HCT116 (cell line): ENCODE measurements at regions not wholly inside any gene's neighbourhood (a gene's known extent, or its start where the extent isn't known, plus 50 kb on each side); places are given as distances from the start of the nearest gene placed in this dataset.

ENCODE experiments used
- EZH2 ChIP-seq: fragments of 200-600 bp; sonication (generic); IDR thresholded peaks from 2 replicates; pipeline ENCODE4 v1.6.1; 2017; ENCODE audit warnings: antibody characterized with exemption, mixed run types
- JUND ChIP-seq: IDR thresholded peaks from 2 replicates; pipeline ENCODE4 v1.6.1; 2012
- POLR2A ChIP-seq: IDR thresholded peaks from 2 replicates; pipeline ENCODE4 v1.7.0; 2011; ENCODE audit warnings: borderline replicate concordance; ENCODE audit not compliant: insufficient read depth, insufficient read length; ENCODE audit errors: extremely low read depth
- POLR2AphosphoS5 ChIP-seq: IDR thresholded peaks from 2 replicates; pipeline ENCODE4 v1.6.1; 2011; ENCODE audit warnings: mild to moderate bottlenecking, low read depth, low read length, moderate library complexity
- RAD21 ChIP-seq: IDR thresholded peaks from 2 replicates; pipeline ENCODE4 v1.6.1; 2012; ENCODE audit warnings: low read depth, mild to moderate bottlenecking
- SIN3A ChIP-seq: IDR thresholded peaks from 2 replicates; pipeline ENCODE4 v1.6.1; 2012; ENCODE audit warnings: low read depth
- SRF ChIP-seq: IDR thresholded peaks from 2 replicates; pipeline ENCODE4 v1.6.1; 2012; ENCODE audit warnings: low read depth
- YY1 ChIP-seq: IDR thresholded peaks from 2 replicates; pipeline ENCODE4 v1.6.1; 2011; ENCODE audit warnings: low read length, low read depth, moderate library complexity, mild to moderate bottlenecking; ENCODE audit not compliant: insufficient replicate concordance; ENCODE audit errors: extremely low read depth
- ZNF274 ChIP-seq: fragments of 200-500 bp; sonication (Bioruptor generic); IDR thresholded peaks from 2 replicates; pipeline ENCODE4 v1.6.1; 2014; ENCODE audit warnings: mild to moderate bottlenecking, low read depth, low read length, inconsistent platforms
- TF ChIP-seq, protein P1 (sequence below), 3 experiments: fragments of 200-600 bp in 1 of 3; sonication (generic) in 1 of 3; IDR thresholded peaks in 2 of 3; conservative IDR thresholded peaks in 1 of 3; 2 replicates each; pipeline ENCODE4 v1.5.1; 2012 to 2017; ENCODE audit warnings: low read depth in 2 of 3, low read length in 2 of 3, antibody characterized with exemption in 1 of 3, borderline replicate concordance in 1 of 3, control low read depth in 1 of 3, mild to moderate bottlenecking in 1 of 3, mixed read lengths in 1 of 3, mixed run types in 1 of 3, moderate library complexity in 1 of 3; ENCODE audit not compliant: insufficient read depth in 1 of 3

DNA sequence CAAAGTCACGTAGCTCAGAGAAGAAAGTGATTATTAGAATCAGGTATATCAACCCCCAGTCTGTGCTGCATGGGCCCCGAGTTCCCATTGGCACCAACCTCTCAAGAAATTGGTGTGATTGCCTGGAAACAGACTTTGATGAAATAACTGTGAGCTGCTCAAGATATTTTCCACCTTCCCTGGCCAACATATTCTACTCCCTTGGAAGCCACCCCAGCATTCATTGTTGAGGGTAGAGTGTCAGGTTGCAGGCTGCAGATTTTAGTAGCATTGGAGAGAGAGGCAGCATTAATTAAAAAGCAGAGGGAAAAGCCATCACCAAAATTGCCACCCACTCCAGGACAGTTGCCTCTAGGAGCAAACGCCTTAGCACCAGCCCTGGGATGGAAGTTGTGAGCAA, 154.2 kb upstream of the TNPO1 start:
- no peak for TF ChIP-seq POLR2AphosphoS5
- TF ChIP-seq, protein P1, sequence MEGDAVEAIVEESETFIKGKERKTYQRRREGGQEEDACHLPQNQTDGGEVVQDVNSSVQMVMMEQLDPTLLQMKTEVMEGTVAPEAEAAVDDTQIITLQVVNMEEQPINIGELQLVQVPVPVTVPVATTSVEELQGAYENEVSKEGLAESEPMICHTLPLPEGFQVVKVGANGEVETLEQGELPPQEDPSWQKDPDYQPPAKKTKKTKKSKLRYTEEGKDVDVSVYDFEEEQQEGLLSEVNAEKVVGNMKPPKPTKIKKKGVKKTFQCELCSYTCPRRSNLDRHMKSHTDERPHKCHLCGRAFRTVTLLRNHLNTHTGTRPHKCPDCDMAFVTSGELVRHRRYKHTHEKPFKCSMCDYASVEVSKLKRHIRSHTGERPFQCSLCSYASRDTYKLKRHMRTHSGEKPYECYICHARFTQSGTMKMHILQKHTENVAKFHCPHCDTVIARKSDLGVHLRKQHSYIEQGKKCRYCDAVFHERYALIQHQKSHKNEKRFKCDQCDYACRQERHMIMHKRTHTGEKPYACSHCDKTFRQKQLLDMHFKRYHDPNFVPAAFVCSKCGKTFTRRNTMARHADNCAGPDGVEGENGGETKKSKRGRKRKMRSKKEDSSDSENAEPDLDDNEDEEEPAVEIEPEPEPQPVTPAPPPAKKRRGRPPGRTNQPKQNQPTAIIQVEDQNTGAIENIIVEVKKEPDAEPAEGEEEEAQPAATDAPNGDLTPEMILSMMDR (IDR thresholded peaks at IDR 0.05 in 2 of 3, conservative IDR thresholded peaks at IDR 0.05 in 1 of 3; ENCODE audit: borderline replicate concordance in 1 of 3, insufficient read depth in 1 of 3, low read depth in 2 of 3, low read length in 2 of 3) = no peak
- no peak for TF ChIP-seq JUND
- no peak for TF ChIP-seq ZNF274
- TF ChIP-seq SIN3A = no peak
- TF ChIP-seq SRF = no peak
- no peak for TF ChIP-seq EZH2
- no peak for TF ChIP-seq POLR2A
- TF ChIP-seq YY1 = no peak
- TF ChIP-seq RAD21 = no peak
